CD4-positive, alpha-beta T cell treated with Interleukin-21 for 1 hour (primary cell): ENCODE measurements at regions not wholly inside any gene's neighbourhood (a gene's known extent, or its start where the extent isn't known, plus 50 kb on each side); places are given as distances from the start of the nearest gene placed in this dataset.
"Not testable (repeated sequence)": the region's sequence is repeated elsewhere in the genome, so short reads cannot be mapped to it uniquely, and the experiment has no call there.

ENCODE experiments used
- DNase-seq: peaks from one replicate; pipeline ENCODE4 v3.0.0-alpha.2; 2020

DNA sequence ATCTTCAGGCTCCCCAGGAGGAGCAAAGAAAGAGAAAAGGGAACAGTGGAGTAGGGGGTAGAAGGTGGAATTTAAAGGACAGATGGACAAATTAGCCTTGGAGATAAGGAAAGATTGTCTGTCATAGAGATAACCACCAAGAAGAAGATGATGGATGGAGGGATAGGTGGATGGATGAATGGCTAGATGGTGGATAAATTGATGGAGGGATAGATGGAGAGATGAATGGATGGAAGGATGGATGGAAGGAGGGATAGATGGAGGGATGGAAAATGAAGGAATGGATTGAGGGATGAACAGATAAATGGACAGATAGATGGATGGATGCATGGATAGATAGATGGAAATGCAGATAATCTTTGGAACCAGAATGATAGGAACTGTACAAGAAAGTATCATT, 102.8 kb downstream of the TNFAIP3 start:
- DNase-seq: no peak

GRCh38 chr6:137970368-137970767, 103.3 kb downstream of the TNFAIP3 start:
- DNase-seq: no peak

- DNase-seq: no peak
Measured at GRCh38 chr6:137973201-137973600, 106.1 kb downstream of the TNFAIP3 start.

DNA sequence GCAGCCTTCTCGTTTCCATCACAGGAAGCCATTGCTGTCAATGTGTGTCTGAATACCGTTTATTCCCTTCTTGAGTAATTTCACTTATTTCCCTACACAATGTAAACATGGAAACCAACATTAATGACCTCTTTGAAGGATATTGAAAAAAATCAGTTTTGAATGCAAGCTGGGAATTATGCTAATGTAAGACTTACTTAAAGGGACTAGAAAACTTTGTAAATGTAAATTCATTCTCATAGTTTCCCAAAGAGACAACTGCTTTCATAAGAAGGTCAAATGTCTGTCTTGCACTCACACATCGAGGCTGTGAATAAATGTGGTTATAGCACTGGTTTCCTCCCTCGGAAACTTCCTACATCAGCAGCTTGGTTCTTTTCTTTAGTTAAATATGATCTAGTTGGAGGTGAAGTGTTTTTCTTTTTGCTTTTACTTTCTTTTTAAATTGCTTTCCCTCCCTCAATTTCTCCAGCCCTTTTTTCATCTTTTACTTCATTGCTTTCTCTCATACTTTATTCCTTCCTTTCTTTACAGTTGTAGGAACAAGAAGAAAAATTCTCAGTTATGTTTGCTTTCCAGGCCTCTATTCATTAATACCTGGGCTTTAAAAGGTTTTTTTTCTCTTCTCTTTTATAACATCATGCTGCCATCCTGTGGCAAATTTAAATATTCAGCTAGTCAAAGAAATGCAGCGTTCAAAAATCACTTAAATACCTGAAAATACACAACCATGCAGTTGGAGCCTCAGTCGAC, 108.3 kb downstream of the TNFAIP3 start:
- peak; percentile 70 for DNase-seq

- DNase-seq: peak; percentile 22
Measured at GRCh38 chr6:137976430-137976829, 109.4 kb downstream of the TNFAIP3 start.

DNA sequence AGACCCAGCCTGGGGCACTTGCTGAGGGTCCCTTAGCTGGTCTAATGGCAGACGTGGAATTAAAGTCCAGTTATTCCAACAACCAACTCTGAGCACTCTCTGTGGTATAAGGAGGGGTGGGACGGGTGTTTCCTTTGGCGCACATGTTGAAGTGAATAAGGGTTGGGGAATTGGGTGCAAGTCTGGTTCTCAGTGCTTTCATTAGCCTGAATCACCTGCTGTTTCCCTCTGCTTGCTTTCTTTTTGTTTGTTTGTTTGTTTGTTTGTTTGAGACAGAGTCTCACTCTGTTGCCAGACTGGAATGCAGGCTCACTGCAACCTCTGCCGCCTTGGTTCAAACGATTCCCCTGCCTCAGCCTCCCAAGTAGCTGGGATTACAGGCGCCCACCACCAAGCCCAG, 110.1 kb downstream of the TNFAIP3 start:
- DNase-seq: no peak

DNA sequence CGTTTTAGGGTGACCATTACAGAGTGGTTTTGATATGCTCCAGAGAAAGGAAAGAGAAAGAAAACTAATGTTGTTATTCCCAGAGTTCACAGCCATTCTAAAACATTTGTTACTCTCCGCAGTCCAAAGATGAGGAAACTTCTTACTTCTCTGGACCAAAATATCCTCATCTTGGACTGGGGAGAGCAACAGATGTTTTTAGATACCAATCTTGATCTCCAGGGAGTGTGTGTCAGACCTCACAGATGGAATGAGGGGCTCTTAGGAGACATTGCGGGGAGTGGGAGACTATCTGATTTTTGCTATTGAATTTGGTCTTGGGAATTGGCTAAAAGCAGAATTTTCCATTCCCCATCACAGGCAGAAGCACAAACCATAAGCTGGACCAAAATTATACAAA, 110.8 kb downstream of the TNFAIP3 start:
- DNase-seq: no peak

DNA sequence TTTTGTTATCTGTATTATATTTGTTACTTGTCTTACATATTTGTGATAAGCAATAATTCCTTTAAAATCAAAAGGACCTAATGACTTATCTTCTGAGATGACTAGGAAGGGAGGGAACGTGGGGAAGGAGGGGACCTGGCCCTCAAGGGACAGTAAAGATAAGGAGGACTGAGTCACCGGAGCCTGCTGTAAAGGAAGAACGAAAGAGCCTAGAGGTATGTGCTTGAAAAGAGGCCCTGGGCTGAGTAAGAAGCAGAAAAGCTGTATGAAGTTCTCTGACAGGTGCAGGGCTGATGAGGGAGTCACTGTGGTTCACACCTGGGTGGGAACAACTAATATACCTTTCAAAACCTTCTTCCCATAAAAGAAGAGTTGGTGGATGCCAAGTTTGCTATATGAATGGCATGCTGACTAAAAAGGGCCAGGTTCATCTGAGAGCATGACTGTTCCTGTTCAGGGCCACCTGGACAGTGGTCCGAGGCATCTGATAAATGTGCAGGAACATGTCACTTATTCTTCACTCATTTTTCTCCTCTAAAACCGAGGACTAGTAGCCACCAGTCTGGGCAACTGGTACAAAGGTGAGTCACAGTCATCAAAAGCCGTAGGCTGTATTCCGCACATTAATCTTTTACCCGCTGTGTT, 111.3 kb downstream of the TNFAIP3 start:
- DNase-seq: no peak

GRCh38 chr6:137979263-137979662, 112.2 kb downstream of the TNFAIP3 start:
- not testable (repeated sequence) for DNase-seq

DNA sequence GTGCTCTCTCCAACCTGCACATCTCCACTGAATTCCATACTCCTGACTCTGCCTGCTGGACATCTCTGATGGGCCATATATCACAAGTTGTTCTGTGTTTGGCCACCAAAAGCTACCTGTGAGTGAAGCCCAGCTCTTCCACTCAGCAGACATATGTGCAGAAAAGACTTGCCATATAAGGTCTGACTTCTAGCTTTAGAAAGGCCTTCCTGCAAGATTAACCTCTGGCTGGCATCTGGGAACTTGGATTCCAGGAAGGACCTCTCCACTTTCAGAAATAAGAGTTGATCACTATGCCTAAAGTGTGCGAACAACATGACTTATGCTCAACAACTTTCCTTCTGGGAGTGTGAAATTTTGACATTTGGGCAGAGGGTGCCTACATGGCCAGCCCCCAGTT, 113.7 kb downstream of the TNFAIP3 start:
- no peak for DNase-seq

GRCh38 chr6:137981758-137982157, 114.7 kb downstream of the TNFAIP3 start:
- no peak for DNase-seq

GRCh38 chr6:137982418-137983189, 115.5 kb downstream of the TNFAIP3 start:
- DNase-seq: peak; percentile 44

DNA sequence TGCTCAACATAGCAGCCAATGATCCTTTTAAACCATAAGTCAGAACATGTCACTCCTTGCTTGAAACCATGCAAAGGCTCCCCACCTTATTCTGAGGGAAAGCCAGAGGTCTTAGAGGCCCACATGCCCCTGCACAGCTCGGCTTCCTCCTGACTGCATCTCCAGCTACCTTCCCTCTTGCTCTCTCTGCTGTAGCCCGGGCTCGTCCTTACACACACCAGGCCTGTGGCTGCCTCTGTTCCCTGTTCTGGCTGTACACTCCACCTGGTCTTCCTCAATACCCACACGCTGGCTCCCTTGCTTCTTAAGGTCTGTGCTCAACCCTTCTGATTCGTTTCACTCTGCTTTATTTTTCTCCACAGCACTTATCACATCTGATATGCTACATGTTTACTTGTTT, 116.2 kb downstream of the TNFAIP3 start:
- DNase-seq: no peak

DNA sequence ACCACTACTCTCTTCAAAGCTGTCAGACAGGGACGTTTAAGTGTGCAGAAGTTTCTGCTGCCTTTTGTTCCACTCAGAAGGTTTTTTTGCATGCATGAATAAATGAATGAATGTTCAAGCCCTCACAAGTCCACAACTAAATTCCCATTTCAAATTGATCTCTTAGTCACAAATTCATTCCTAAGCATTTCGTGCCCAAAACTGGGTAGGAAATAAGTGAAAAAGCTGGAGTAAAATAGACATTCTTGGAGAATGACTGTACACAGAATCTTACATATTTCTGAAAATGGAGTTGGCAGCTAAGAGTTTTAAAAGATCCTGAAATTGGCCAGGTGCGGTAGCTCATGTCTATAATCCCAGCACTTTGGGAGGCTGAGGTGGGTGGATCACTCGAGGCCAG, 117.6 kb downstream of the PERP start:
- no peak for DNase-seq

DNA sequence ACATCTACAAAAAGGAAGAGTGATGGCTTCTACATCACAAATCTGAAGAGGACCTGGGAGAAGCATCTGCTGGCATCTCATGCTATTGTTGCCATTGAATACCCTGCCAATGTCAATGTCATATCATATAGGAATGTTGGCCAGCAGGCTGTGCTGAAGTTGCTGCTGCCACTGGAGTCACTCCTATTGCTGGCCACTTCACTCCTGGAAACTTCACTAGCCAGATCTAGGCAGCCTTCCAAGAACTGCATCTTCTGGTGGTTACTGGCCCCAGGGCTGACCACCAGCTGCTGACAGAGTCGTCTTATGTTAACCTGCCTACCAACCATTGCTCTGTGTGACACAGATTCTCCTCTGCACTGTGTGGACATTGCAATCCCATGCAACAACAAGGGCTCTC, 111.8 kb downstream of the PERP start:
- DNase-seq: no peak

DNA sequence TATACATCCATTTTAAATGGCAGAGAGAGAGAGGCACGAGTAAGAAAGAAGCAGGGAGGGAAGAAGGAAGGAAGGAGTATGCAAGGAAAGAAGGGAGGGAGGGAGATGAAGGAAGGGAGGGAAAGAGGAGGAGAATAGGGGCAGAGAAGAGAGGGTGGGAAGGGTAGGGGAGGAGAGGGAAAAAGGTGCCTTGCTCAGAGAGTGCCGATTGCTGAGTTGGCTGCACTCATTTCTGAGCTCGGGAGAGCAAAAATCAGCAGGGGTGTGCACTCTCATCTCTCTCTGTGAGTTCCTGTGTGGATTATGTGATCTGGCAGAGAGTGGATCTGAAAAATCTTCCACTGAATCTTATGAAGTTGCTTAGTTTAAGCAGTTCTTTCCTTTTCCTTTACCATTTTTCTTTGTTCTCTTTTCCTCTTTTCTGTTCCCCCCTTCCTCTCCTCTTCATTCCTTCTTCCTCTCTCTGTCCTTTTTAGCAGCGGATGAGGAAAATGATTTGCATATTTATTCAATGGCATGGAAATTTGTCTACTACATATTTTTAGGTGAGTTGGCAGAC, 108.7 kb downstream of the PERP start:
- no peak for DNase-seq

DNA sequence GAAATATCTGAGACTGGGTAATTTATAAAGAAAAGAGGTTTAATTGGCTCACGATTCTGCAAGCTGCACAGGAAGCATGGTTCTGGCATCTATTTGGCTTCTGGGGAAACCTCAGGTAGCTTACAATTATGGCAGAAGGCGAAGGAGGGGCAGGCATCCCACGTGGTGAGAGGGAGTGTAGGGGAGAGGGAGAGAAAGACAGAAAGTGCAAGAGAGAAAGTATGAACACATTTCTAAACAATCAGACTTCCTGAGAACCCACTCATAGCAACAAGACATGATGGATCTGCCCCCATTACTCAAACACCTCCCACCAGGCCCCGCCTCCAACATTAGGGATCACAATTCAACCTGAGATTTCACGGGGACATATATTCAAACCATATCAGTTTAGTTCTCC, 107.4 kb downstream of the PERP start:
- no peak for DNase-seq

DNA sequence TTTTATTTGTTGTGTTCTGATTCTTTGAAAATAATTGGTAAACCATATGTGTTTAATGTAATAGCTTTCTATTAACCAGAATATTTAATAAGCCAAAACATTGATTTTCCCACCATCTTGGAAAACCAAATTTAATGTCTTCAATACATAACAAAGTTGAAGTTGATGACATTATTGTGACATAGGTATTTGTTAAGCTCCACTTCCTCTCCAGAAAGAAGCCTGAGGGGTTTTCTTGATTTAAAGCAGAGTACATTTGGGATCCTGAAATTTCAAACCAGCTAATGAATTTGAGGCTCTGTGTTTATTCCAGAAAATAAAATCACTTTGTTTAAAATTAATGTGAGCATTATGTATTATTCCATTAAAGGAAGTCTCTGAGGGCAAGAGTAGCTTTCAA, 106.3 kb downstream of the PERP start:
- DNase-seq: no peak

DNA sequence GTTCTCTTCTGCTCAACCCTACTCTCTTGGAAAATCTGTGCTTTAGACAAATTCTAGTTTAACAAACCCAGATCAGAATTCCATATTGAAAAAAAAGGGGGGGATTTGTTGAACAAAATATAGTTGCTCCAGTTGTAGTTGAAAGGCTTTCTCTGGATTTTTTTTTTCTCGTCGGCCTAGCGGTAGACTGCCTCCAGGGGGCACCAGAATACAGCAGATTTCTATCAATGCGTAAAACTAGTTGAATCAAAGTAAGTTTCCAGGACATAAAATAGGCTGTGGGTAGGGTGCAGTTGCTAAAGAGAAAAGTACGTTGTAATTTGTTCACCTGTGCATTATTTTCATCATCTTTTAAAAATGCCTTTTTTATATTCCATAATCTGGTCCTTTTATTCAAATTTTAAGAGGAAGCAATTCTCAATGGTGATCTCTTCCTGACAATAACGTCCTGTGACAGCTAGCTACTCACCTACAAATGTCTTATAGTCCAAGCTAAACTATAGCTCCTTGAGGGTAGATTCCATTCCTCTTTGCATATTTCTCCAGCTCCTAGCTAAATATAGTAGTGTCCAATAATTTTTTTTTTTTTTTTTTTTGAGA, 105.4 kb downstream of the PERP start:
- peak; percentile 69 for DNase-seq

GRCh38 chr6:138004430-138005287, 102.6 kb downstream of the PERP start:
- peak; percentile 49 for DNase-seq

DNA sequence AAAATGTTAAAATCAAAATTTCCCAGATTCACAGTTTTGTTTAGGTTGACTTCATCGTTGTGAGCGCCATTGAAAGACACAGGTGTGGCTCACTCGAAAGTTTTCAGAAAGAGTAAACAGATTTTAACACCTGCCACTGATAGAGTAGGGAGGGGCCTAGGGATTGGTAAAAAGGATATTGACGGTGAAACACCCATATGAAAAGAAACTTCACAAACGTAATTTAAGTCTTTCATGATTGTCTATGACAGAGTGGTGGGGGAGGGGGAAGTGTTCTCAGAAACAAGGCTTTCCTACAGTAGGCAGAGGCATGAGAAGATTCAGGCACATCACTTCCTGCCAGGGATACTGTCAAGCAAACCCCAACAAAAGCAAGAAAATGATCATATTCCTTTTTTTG, 101.4 kb downstream of the PERP start:
- no peak for DNase-seq

- peak; percentile 23 for DNase-seq
Measured at GRCh38 chr6:138007014-138007472, 100.2 kb downstream of the PERP start.
